ENCODE measurements at regions not wholly inside any gene's neighbourhood (a gene's known extent, or its start where the extent isn't known, plus 50 kb on each side); places are given as distances from the start of the nearest gene placed in this dataset.

DNA sequence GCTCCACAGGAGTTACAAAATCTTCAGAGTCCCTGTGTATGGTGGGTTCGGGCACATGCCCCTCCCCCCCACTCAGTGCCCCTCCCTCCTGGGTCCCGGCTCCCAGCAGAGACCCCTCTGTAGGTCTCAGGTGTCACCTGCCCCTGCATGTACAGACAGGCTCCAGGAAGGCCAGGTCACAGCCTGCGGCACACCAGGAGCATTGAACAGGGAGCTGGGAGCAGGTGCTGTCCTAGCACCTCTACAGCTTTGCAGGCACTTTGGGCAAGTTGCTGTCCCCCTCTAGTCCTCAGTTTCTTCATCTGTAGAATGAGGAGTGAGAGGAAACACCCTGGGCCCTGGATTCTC lies 80.1 kb upstream of the RTL6 start:
- no peak for TF ChIP-seq MAZ (CRISPR knock-in tag; conservative IDR thresholded peaks at IDR 0.05 in 1 of 2, IDR thresholded peaks at IDR 0.05 in 1 of 2)
- TF ChIP-seq POLR2A (conservative IDR thresholded peaks at IDR 0.05) = no peak
- TF ChIP-seq TEAD4 (IDR thresholded peaks at IDR 0.05; ENCODE audit: low read length) = no peak
- TF ChIP-seq TEAD4 (CRISPR knock-in tag; IDR thresholded peaks at IDR 0.05; ENCODE audit: borderline replicate concordance) = no peak
- TF ChIP-seq EP300 (IDR thresholded peaks at IDR 0.05; ENCODE audit: low read length) = no peak
- no peak for TF ChIP-seq POLR3G (IDR thresholded peaks at IDR 0.05; ENCODE audit: extremely low read depth, insufficient read length, insufficient replicate concordance)
- TF ChIP-seq FIP1L1 (IDR thresholded peaks at IDR 0.05; ENCODE audit: low read depth, low read length, poor library complexity, severe bottlenecking) = no peak
- TF ChIP-seq HCFC1 (IDR thresholded peaks at IDR 0.05; ENCODE audit: low read depth, low read length) = no peak
- TF ChIP-seq POLR2AphosphoS2 (IDR thresholded peaks at IDR 0.05; ENCODE audit: low read length) = no peak
- TF ChIP-seq MED1 (CRISPR knock-in tag; IDR thresholded peaks at IDR 0.05; ENCODE audit: borderline replicate concordance) = no peak
- TF ChIP-seq U2AF1 (optimal IDR thresholded peaks at IDR 0.05; ENCODE audit: low read depth, low read length) = no peak
- TF ChIP-seq ZNF766 (CRISPR knock-in tag; conservative IDR thresholded peaks at IDR 0.05) = no peak
- TF ChIP-seq, protein P1, sequence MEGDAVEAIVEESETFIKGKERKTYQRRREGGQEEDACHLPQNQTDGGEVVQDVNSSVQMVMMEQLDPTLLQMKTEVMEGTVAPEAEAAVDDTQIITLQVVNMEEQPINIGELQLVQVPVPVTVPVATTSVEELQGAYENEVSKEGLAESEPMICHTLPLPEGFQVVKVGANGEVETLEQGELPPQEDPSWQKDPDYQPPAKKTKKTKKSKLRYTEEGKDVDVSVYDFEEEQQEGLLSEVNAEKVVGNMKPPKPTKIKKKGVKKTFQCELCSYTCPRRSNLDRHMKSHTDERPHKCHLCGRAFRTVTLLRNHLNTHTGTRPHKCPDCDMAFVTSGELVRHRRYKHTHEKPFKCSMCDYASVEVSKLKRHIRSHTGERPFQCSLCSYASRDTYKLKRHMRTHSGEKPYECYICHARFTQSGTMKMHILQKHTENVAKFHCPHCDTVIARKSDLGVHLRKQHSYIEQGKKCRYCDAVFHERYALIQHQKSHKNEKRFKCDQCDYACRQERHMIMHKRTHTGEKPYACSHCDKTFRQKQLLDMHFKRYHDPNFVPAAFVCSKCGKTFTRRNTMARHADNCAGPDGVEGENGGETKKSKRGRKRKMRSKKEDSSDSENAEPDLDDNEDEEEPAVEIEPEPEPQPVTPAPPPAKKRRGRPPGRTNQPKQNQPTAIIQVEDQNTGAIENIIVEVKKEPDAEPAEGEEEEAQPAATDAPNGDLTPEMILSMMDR (IDR thresholded peaks at IDR 0.05 in 2 of 3, conservative IDR thresholded peaks at IDR 0.05 in 1 of 3; ENCODE audit: insufficient read depth in 2 of 3, low read depth in 1 of 3, low read length in 3 of 3) = no peak
- TF ChIP-seq NCOR1 (IDR thresholded peaks at IDR 0.05) = no peak
- no peak for TF ChIP-seq RAD21 (CRISPR knock-in tag; conservative IDR thresholded peaks at IDR 0.05 in 1 of 2, IDR thresholded peaks at IDR 0.05 in 1 of 2)

Measured in K562 (cell line).